Astrocyte (in vitro differentiated cells and primary cell): ENCODE measurements at regions not wholly inside any gene's neighbourhood (a gene's known extent, or its start where the extent isn't known, plus 50 kb on each side); places are given as distances from the start of the nearest gene placed in this dataset.

Experiments
- DNase-seq: peaks from one replicate; pipeline ENCODE4 v3.0.0-alpha.2; 2010; ENCODE audit warnings: low read depth
- FAIRE-seq: peaks from 2 replicates; lab custom pipeline; 2011; peaks lifted over from hg19 to GRCh38; lab: Jason Lieb, UNC
- H2AFZ ChIP-seq: 2 replicates; pipeline ENCODE4 v1.6.0; 2012; ENCODE audit warnings: low read depth, low read length, inconsistent platforms
- H3K27ac ChIP-seq: 2 replicates; pipeline ENCODE4 v1.5.1; 2011; ENCODE audit warnings: low read depth, low read length, inconsistent platforms
- H3K27me3 ChIP-seq: 2 replicates; pipeline ENCODE4 v1.6.0; 2011; ENCODE audit warnings: low read length, inconsistent platforms; ENCODE audit not compliant: insufficient read depth
- H3K36me3 ChIP-seq: 2 replicates; pipeline ENCODE4 v1.5.1; 2011; ENCODE audit warnings: low read length, inconsistent platforms; ENCODE audit not compliant: insufficient read depth
- H3K4me1 ChIP-seq: 2 replicates; pipeline ENCODE4 v1.5.1; 2011; ENCODE audit warnings: low read length, inconsistent platforms; ENCODE audit not compliant: insufficient read depth
- H3K4me2 ChIP-seq: 2 replicates; pipeline ENCODE4 v1.6.0; 2012; ENCODE audit warnings: low read length, inconsistent platforms
- H3K4me3 ChIP-seq: 2 replicates; pipeline ENCODE4 v1.5.1; 2011; ENCODE audit warnings: low read depth, mild to moderate bottlenecking, low read length, inconsistent platforms; ENCODE audit not compliant: insufficient read depth
- H3K79me2 ChIP-seq: 2 replicates; pipeline ENCODE4 v1.6.0; 2012; ENCODE audit warnings: mild to moderate bottlenecking, low read length, inconsistent platforms; ENCODE audit not compliant: insufficient read depth
- H3K9ac ChIP-seq: 2 replicates; pipeline ENCODE4 v1.6.0; 2012; ENCODE audit warnings: mild to moderate bottlenecking, low read length, inconsistent platforms
- H3K9me3 ChIP-seq: 2 replicates; pipeline ENCODE4 v1.5.1; 2012; ENCODE audit warnings: low read depth, mild to moderate bottlenecking, low read length, inconsistent platforms; ENCODE audit not compliant: insufficient read depth
- H4K20me1 ChIP-seq: 2 replicates; pipeline ENCODE4 v1.6.0; 2012; ENCODE audit warnings: low read length, inconsistent platforms; ENCODE audit not compliant: insufficient read depth
- H3K27ac Mint-ChIP-seq: one replicate; pipeline ENCODE4 v1.8.0; 2021; ENCODE audit warnings: mild to moderate bottlenecking, mixed read lengths; ENCODE audit not compliant: unreplicated experiment
- H3K27me3 Mint-ChIP-seq: one replicate; pipeline ENCODE4 v1.8.0; 2021; ENCODE audit warnings: low read depth, mixed read lengths; ENCODE audit not compliant: unreplicated experiment
- H3K36me3 Mint-ChIP-seq: one replicate; pipeline ENCODE4 v1.8.0; 2021; ENCODE audit warnings: low read depth, mixed read lengths; ENCODE audit not compliant: unreplicated experiment
- H3K4me1 Mint-ChIP-seq: one replicate; pipeline ENCODE4 v1.8.0; 2021; ENCODE audit warnings: low read depth, mixed read lengths; ENCODE audit not compliant: unreplicated experiment
- H3K4me3 Mint-ChIP-seq: one replicate; pipeline ENCODE4 v1.8.0; 2021; ENCODE audit warnings: mild to moderate bottlenecking, moderate library complexity, mixed read lengths; ENCODE audit not compliant: unreplicated experiment
- H3K9me3 Mint-ChIP-seq: one replicate; pipeline ENCODE4 v1.8.0; 2021; ENCODE audit warnings: mild to moderate bottlenecking, mixed read lengths; ENCODE audit not compliant: unreplicated experiment
- EZH2 ChIP-seq: IDR thresholded peaks from 2 replicates; pipeline ENCODE4 v1.6.1; 2012; ENCODE audit warnings: mild to moderate bottlenecking, low read length, inconsistent platforms; ENCODE audit not compliant: insufficient read depth
- TF ChIP-seq, protein P1 (sequence below): IDR thresholded peaks from 2 replicates; pipeline ENCODE4 v1.5.1; 2011; ENCODE audit warnings: low read depth, mild to moderate bottlenecking, inconsistent platforms, low read length, moderate library complexity; ENCODE audit not compliant: insufficient read depth

DNA sequence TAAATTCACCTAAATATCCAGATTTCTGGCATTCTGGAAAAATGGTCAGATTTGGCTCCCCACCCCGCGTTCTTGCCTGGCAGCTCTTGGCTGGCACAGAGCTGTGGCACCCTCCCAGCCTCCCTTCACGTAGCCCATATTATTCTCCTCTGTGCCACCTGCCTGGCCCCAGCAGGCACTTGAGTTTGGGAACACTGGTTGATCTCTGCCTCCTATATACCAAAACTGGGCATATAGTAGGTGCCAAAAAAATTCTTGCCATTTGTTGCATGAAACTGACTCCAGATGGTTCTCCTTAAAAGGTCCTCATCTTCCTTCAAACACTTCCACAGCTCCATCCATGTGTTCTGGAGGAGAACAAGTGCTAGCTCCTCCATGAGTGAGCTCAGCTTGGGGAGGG lies 167.0 kb downstream of the RPS24 start:
- Histone ChIP-seq H2AFZ (no peak overlapping the region), H3K9ac (no peak overlapping the region), H3K27me3 (peaks cover 22% of the 10 kb centered on the region), H3K27ac (no peak overlapping the region), H3K36me3 (no peaks in the 10 kb centered on the region), H3K79me2 (no peaks in the 10 kb centered on the region), H3K9me3 (no peaks in the 10 kb centered on the region), H3K4me1 (peaks cover 4% of the 10 kb centered on the region), H3K4me2 (no peak overlapping the region), H3K4me3 (no peak overlapping the region), H4K20me1 (no peaks in the 10 kb centered on the region)
- TF ChIP-seq, protein P1, sequence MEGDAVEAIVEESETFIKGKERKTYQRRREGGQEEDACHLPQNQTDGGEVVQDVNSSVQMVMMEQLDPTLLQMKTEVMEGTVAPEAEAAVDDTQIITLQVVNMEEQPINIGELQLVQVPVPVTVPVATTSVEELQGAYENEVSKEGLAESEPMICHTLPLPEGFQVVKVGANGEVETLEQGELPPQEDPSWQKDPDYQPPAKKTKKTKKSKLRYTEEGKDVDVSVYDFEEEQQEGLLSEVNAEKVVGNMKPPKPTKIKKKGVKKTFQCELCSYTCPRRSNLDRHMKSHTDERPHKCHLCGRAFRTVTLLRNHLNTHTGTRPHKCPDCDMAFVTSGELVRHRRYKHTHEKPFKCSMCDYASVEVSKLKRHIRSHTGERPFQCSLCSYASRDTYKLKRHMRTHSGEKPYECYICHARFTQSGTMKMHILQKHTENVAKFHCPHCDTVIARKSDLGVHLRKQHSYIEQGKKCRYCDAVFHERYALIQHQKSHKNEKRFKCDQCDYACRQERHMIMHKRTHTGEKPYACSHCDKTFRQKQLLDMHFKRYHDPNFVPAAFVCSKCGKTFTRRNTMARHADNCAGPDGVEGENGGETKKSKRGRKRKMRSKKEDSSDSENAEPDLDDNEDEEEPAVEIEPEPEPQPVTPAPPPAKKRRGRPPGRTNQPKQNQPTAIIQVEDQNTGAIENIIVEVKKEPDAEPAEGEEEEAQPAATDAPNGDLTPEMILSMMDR = no peak
- TF ChIP-seq EZH2 = no peak
- DNase-seq (no peak), FAIRE-seq (no peak)
- Mint-ChIP-seq H3K27me3 (peaks cover 40% of the 10 kb centered on the region), H3K36me3 (peaks cover 3% of the 10 kb centered on the region), H3K4me1 (no peaks in the 10 kb centered on the region), H3K9me3 (no peaks in the 10 kb centered on the region), H3K4me3 (no peak overlapping the region), H3K27ac (no peak overlapping the region)

DNA sequence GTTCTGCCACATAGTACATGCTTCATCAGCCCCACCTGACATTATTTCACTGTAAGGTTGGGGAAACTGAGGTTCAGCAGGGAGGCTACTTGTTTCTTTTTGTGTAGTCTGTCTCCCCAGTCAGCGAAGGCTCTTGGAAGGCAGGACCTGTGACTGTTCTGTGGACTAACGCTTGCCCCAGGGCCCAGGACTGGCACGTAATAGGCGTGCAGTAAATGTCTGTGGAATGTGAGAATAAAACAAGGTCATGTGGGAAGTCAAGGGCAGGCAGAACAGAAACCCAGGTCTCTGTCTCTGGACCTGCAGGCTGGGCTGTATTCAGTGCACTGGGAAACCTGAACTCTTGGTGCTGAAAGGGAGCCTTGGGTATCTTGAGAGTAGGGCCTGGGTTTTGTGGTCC lies 168.7 kb downstream of the RPS24 start:
- Histone ChIP-seq H3K4me2 (no peak overlapping the region), H3K27me3 (peaks cover 22% of the 10 kb centered on the region), H2AFZ (no peak overlapping the region), H4K20me1 (no peaks in the 10 kb centered on the region), H3K4me3 (no peak overlapping the region), H3K9ac (no peak overlapping the region), H3K79me2 (no peaks in the 10 kb centered on the region), H3K4me1 (peaks cover 4% of the 10 kb centered on the region), H3K27ac (no peak overlapping the region), H3K36me3 (no peaks in the 10 kb centered on the region), H3K9me3 (no peaks in the 10 kb centered on the region)
- Mint-ChIP-seq H3K9me3 (no peaks in the 10 kb centered on the region), H3K4me3 (no peak overlapping the region), H3K27me3 (peaks cover 47% of the 10 kb centered on the region), H3K27ac (no peak overlapping the region), H3K4me1 (no peaks in the 10 kb centered on the region), H3K36me3 (peaks cover 3% of the 10 kb centered on the region)
- TF ChIP-seq, protein P1 = no peak
- TF ChIP-seq EZH2 = no peak
- FAIRE-seq = no peak
- no peak for DNase-seq

DNA sequence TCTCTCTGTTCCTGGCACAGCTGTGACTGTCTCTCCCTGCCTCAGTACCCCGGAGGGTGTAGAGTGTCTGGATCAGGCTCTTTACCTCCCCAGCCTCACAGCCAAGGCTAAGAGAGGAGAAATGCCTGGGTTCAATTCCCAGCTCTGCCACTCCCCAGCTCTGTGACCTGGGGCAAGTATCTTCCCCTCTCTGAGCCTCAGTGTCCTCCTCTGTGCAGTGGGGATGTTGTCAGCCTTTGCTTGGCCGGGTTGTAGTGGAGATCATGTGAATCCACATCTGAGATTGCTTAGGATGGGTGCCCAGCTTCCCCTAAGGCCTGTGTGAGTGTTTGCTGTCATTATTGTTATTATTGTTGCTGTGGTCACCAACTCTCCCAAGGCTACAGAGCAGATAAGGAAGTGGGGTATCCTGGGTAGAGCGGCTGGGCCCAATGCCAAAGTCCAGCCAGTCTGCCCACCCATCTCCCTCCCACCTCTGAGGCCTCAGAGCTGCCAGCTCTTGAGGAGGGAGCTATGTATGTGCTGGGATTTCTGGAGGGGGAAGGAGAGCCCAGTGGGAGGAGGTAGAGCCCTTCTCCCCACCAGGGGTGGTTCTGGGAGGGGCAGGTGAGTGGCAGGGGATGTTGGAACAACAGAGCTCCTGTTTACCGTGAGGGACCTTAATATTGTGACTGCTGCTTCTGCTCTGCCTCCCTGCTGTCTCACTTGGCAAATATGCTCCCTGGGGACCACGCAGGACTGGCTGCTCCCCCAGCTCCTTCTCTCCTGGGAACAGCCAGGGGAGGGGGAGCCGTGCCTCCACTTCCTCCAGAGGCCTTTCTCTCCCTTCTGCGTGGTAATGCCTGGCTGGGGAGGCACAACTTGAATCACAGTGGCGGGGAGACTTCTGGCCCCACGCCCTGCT lies 170.5 kb downstream of the RPS24 start:
- Mint-ChIP-seq H3K4me1 (peaks cover 2% of the 10 kb centered on the region), H3K36me3 (peaks cover 3% of the 10 kb centered on the region), H3K4me3 (no peak overlapping the region), H3K27ac (no peak overlapping the region), H3K27me3 (peaks cover 61% of the 10 kb centered on the region), H3K9me3 (no peaks in the 10 kb centered on the region)
- peaks cover 16% of the 10 kb centered on the region for H3K27me3 ChIP-seq
- no peaks in the 10 kb centered on the region for H4K20me1 ChIP-seq
- no peak overlapping the region for H3K4me3 ChIP-seq
- H3K36me3 ChIP-seq = no peaks in the 10 kb centered on the region
- DNase-seq = no peak
- H3K9ac ChIP-seq = no peak overlapping the region
- no peak overlapping the region for H3K27ac ChIP-seq
- no peak for TF ChIP-seq EZH2
- TF ChIP-seq, protein P1 = no peak
- no peak overlapping the region for H3K4me2 ChIP-seq
- no peaks in the 10 kb centered on the region for H3K9me3 ChIP-seq
- H2AFZ ChIP-seq = no peak overlapping the region
- no peaks in the 10 kb centered on the region for H3K79me2 ChIP-seq
- peaks cover 4% of the 10 kb centered on the region for H3K4me1 ChIP-seq
- FAIRE-seq = no peak
